Esophagus muscularis mucosa (tissue), 4 donors: ENCODE measurements at regions not wholly inside any gene's neighbourhood (a gene's known extent, or its start where the extent isn't known, plus 50 kb on each side); places are given as distances from the start of the nearest gene placed in this dataset.

Experiments used
- EP300 ChIP-seq: sonication (generic); formaldehyde crosslinking; IDR thresholded peaks from one replicate; pipeline ENCODE4 v1.6.1; 2017; ENCODE audit warnings: antibody characterized with exemption
- POLR2A ChIP-seq: fragments of 450-650 bp; IDR thresholded peaks from one replicate; pipeline ENCODE4 v1.6.1; 2017; ENCODE audit warnings: antibody characterized with exemption, moderate library complexity, mild to moderate bottlenecking, low read depth
- POLR2AphosphoS5 ChIP-seq, 2 donors: sonication (generic); formaldehyde crosslinking; IDR thresholded peaks; one replicate each; pipeline ENCODE4 v1.6.1; 2017; ENCODE audit warnings: antibody characterized with exemption in 2 of 2
- TF ChIP-seq, protein P1 (sequence below), 3 experiments: fragments of 200-600 bp in 2 of 3; fragments of 450-650 bp in 1 of 3; sonication (generic) in 2 of 3; IDR thresholded peaks; one replicate each; pipeline ENCODE4 v1.5.1; 2017 to 2019; ENCODE audit warnings: antibody characterized with exemption in 3 of 3, mild to moderate bottlenecking in 2 of 3, moderate library complexity in 1 of 3

DNA sequence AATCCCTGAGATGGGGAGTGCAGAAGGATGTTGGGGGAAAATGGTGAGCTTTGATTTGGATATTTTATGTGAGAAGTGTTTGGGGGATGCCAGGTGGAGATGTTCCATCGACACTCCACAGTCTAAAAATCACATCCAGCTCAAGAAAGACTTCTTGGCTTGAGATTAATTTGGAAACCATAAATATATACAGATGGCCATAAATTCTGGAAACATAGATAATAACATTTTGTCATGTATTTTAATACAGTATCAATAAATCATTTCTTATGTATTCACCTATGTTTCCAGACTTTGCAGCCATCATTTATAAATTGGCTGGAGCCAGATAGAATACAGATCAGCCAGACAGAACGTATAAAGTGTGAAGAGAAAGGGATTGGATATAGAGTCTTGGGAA is 245.5 kb upstream of the DDHD1 start:
- TF ChIP-seq EP300 (no peak), POLR2A (no peak), POLR2AphosphoS5 (IDR thresholded peaks at IDR 0.05) (no peak)
- TF ChIP-seq, protein P1, sequence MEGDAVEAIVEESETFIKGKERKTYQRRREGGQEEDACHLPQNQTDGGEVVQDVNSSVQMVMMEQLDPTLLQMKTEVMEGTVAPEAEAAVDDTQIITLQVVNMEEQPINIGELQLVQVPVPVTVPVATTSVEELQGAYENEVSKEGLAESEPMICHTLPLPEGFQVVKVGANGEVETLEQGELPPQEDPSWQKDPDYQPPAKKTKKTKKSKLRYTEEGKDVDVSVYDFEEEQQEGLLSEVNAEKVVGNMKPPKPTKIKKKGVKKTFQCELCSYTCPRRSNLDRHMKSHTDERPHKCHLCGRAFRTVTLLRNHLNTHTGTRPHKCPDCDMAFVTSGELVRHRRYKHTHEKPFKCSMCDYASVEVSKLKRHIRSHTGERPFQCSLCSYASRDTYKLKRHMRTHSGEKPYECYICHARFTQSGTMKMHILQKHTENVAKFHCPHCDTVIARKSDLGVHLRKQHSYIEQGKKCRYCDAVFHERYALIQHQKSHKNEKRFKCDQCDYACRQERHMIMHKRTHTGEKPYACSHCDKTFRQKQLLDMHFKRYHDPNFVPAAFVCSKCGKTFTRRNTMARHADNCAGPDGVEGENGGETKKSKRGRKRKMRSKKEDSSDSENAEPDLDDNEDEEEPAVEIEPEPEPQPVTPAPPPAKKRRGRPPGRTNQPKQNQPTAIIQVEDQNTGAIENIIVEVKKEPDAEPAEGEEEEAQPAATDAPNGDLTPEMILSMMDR (IDR thresholded peaks at IDR 0.05): no peak
